Breast epithelium (tissue), 4 donors: ENCODE measurements at regions not wholly inside any gene's neighbourhood (a gene's known extent, or its start where the extent isn't known, plus 50 kb on each side); places are given as distances from the start of the nearest gene placed in this dataset.

Experiments used
- DNase-seq, 2 donors: peaks; one replicate each; pipeline ENCODE4 v3.0.0-alpha.2; 2019; ENCODE audit warnings: low spot score in 2 of 2
- H3K27ac ChIP-seq, 2 donors: fragments of 200-600 bp; sonication (generic) in 1 of 2; one replicate each; pipeline ENCODE4 v1.5.1; 2016 to 2019; ENCODE audit warnings: mild to moderate bottlenecking in 1 of 2
- H3K27me3 ChIP-seq, 2 donors: fragments of 200-600 bp; sonication (generic) in 1 of 2; one replicate each; pipeline versions ENCODE4 v1.5.1 to v1.6.0; 2017 to 2019; ENCODE audit warnings: control low read depth in 1 of 2, mild to moderate bottlenecking in 1 of 2
- H3K36me3 ChIP-seq: fragments of 200-600 bp; one replicate; pipeline ENCODE4 v1.5.1; 2019
- H3K4me1 ChIP-seq, 2 donors: fragments of 200-600 bp; sonication (generic); one replicate each; pipeline ENCODE4 v1.5.1; 2016 to 2019; ENCODE audit warnings: control low read depth in 1 of 2
- H3K4me3 ChIP-seq, 3 donors: fragments of 200-600 bp; sonication (generic); 1 replicate in 2 of 3; 2 replicates in 1 of 3; pipeline ENCODE4 v1.5.1; 2016 to 2019; ENCODE audit warnings: mild to moderate bottlenecking in 3 of 3, moderate library complexity in 2 of 3
- H3K9me3 ChIP-seq, 2 donors: fragments of 200-600 bp; sonication (generic) in 1 of 2; one replicate each; pipeline ENCODE4 v1.5.1; 2016 to 2019; ENCODE audit warnings: control low read depth in 1 of 2
- CTCF ChIP-seq, 3 donors: fragments of 450-650 bp; IDR thresholded peaks; one replicate each; pipeline ENCODE4 v1.5.1; 2016 to 2017; ENCODE audit warnings: antibody characterized with exemption in 3 of 3, mild to moderate bottlenecking in 3 of 3, moderate library complexity in 3 of 3
- POLR2A ChIP-seq: fragments of 450-650 bp; IDR thresholded peaks from one replicate; pipeline ENCODE4 v1.6.1; 2016; ENCODE audit warnings: antibody characterized with exemption, mild to moderate bottlenecking, moderate library complexity
- POLR2AphosphoS5 ChIP-seq, 3 donors: sonication (generic); formaldehyde crosslinking; IDR thresholded peaks; one replicate each; pipeline ENCODE4 v1.6.1; 2017; ENCODE audit warnings: antibody characterized with exemption in 3 of 3
- intact Hi-C: fragments of 100-400 bp; cut with DNase I; formaldehyde crosslinking; loops from one replicate; pipeline ENCODE4 v1.15.1; 2023; ENCODE audit warnings: low total_unique reads

DNA sequence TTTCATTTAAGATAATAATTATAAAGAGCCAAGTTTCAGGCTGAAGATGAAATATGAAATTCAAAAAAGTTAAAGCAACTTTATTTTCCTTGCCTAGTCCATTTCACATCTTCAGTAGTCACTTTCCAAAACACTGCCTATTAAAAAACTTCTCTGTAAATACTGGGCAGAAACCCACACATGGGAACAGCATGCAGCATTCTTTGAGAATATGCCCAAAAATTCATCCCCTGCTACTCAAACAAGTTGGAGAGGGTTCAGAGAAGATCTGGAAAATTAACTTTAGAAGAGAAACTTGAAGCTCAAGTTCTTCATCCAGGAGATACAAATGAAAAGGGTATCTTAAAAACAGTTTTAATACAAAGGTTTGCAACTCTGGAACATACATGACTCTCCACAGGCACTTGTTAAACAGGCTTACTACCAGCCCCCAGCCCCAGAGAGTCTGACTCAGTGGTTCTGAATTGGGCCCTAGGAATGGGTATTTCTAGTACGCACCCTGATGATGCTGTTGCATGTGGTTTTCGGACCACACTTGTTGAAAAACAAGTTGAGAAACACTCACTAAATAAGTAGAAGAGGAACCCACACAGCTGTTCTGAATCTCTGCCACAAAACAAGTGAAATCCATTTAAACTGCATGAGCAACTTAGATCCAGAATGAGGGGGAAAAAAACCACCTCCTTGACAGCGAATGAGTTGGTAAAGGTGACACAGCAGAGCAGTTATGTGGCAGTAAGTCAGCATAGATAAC is 329.1 kb downstream of the SATB2 start:
- DNase-seq: no peak
- H3K9me3 ChIP-seq: no peaks in the 10 kb centered on the region
- H3K36me3 ChIP-seq: no peaks in the 10 kb centered on the region
- no peaks in the 10 kb centered on the region for H3K27me3 ChIP-seq
- intact Hi-C loops: no loop called here
- TF ChIP-seq POLR2AphosphoS5 (IDR thresholded peaks at IDR 0.05) (no peak), CTCF (IDR thresholded peaks at IDR 0.05) (no peak), POLR2A (no peak)
- H3K27ac ChIP-seq: no peak overlapping the region
- no peaks in the 10 kb centered on the region for H3K4me1 ChIP-seq
- H3K4me3 ChIP-seq: no peak overlapping the region

DNA sequence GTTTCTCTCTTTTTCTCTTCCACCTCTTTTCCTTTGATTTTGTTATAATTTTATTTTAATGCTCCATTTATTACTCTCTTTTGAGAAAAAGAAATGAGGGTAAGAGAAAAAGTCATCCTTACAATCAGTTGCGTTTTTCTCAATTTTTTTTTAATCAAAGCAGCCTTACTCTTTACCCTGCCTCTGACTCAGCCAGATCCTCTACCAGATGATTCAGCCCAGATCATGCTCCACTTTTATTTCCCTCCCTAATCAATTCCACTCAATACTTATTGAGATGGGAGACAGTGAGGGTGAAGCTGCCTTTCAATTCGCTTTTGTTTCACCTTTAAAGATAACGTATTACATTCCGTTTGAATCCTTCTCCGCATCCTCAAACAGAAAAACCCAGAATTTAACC is 337.9 kb downstream of the SATB2 start:
- no peak overlapping the region for H3K27ac ChIP-seq
- TF ChIP-seq CTCF (IDR thresholded peaks at IDR 0.05): no peak
- TF ChIP-seq POLR2AphosphoS5 (IDR thresholded peaks at IDR 0.05): no peak
- TF ChIP-seq POLR2A: no peak
- H3K4me1 ChIP-seq: no peaks in the 10 kb centered on the region
- no peaks in the 10 kb centered on the region for H3K9me3 ChIP-seq
- no peaks in the 10 kb centered on the region for H3K36me3 ChIP-seq
- intact Hi-C loops: no loop called here
- DNase-seq: no peak
- no peak overlapping the region for H3K4me3 ChIP-seq
- H3K27me3 ChIP-seq: no peaks in the 10 kb centered on the region

DNA sequence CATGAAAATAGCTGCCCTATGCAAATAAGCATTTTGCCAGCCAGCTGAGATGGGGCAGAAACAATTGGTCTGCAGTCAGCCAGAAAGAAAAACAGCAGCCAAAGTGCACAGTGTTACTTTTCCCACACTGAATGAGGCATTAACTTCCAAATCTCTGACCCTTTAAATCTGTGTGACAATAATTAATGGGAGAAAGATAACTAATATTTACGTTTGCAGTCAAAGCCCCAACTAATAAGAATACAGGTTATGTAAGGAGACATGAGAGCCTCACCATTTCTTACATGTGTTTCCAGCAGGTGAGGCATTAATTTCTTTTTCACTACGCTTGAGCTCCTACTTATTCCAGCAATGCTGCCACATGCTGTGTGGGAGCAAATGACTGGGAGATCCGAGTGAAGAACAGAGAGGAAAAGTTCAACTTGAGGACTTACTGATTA is 339.0 kb downstream of the SATB2 start:
- intact Hi-C loops: no loop called here
- H3K4me3 ChIP-seq: no peak overlapping the region

GRCh38 chr2:199115169-199115568 is 342.6 kb downstream of the SATB2 start:
- no peaks in the 10 kb centered on the region for H3K4me1 ChIP-seq
- no peak overlapping the region for H3K4me3 ChIP-seq
- H3K36me3 ChIP-seq: no peaks in the 10 kb centered on the region
- H3K27ac ChIP-seq: no peak overlapping the region
- intact Hi-C loops: no loop called here
- H3K9me3 ChIP-seq: no peaks in the 10 kb centered on the region
- DNase-seq: no peak
- no peak for TF ChIP-seq CTCF (IDR thresholded peaks at IDR 0.05)
- TF ChIP-seq POLR2AphosphoS5 (IDR thresholded peaks at IDR 0.05): no peak
- TF ChIP-seq POLR2A: no peak
- no peaks in the 10 kb centered on the region for H3K27me3 ChIP-seq

More for the DNA sequence above, 339.0 kb downstream of the SATB2 start:
- Histone ChIP-seq H3K27me3 (no peaks in the 10 kb centered on the region), H3K9me3 (no peaks in the 10 kb centered on the region), H3K36me3 (no peaks in the 10 kb centered on the region), H3K4me1 (no peaks in the 10 kb centered on the region), H3K27ac (no peak overlapping the region)
- no peak for TF ChIP-seq POLR2A
- no peak for TF ChIP-seq POLR2AphosphoS5 (IDR thresholded peaks at IDR 0.05)
- TF ChIP-seq CTCF (IDR thresholded peaks at IDR 0.05): no peak
- no peak for DNase-seq

DNA sequence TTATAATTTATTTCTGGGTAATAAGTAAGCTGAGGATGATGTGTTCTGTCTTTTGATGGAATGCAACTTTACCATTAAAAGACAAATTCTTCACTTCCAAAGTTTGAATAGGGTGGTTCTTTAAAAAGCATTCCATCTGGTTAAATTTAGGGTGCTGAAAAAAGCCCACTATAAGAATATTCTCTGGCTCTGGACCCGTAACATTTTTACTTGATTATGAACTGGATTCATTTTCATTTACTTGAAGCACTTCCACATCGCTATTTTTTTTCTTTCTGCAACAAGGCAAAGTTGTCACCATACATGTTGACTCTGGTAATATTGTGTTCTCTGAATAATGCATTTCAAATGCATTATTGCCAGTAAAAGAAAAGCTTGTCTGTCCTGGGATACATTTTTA is 344.6 kb downstream of the SATB2 start:
- intact Hi-C loops: no loop called here
- Histone ChIP-seq H3K27me3 (no peaks in the 10 kb centered on the region), H3K4me3 (no peak overlapping the region), H3K9me3 (no peaks in the 10 kb centered on the region), H3K36me3 (no peaks in the 10 kb centered on the region), H3K4me1 (no peaks in the 10 kb centered on the region), H3K27ac (no peak overlapping the region)
- TF ChIP-seq CTCF (IDR thresholded peaks at IDR 0.05): no peak
- TF ChIP-seq POLR2A: no peak
- no peak for TF ChIP-seq POLR2AphosphoS5 (IDR thresholded peaks at IDR 0.05)
- no peak for DNase-seq
